HL-60 (cell line): ENCODE measurements at regions not wholly inside any gene's neighbourhood (a gene's known extent, or its start where the extent isn't known, plus 50 kb on each side); places are given as distances from the start of the nearest gene placed in this dataset.
A peak's percentile ranks its signal among the peaks of the same experiment; 100 is the strongest.

Experiments
- DNase-seq, 2 experiments: peaks; one replicate each; pipeline ENCODE4 v3.0.0-alpha.2; 2010 to 2020; ENCODE audit warnings: low read depth in 1 of 2, low spot score in 1 of 2
- H3K27ac ChIP-seq: fragments of 250-450 bp; sonication (Bioruptor Pico); replicated peaks from 2 replicates; pipeline ENCODE4 v1.5.1; 2020; ENCODE audit warnings: mild to moderate bottlenecking, moderate library complexity
- H3K27me3 ChIP-seq: fragments of 250-450 bp; sonication (Bioruptor Pico); 2 replicates; pipeline ENCODE4 v1.5.1; 2021; ENCODE audit warnings: mild to moderate bottlenecking, moderate library complexity; ENCODE audit not compliant: insufficient read depth, poor library complexity, severe bottlenecking
- H3K4me3 ChIP-seq: replicated peaks from 2 replicates; pipeline ENCODE4 v1.5.1; 2011; ENCODE audit warnings: mild to moderate bottlenecking, control low read depth, low read length; ENCODE audit not compliant: insufficient read depth
- CTCF ChIP-seq: IDR thresholded peaks from one replicate; pipeline ENCODE4 v1.5.1; 2011; ENCODE audit warnings: low read length, control low read depth, inconsistent platforms; ENCODE audit not compliant: insufficient read depth
- GABPA ChIP-seq: IDR thresholded peaks from 2 replicates; pipeline ENCODE4 v1.6.1; 2012; ENCODE audit warnings: low read depth
- POLR2AphosphoS5 ChIP-seq: IDR thresholded peaks from 2 replicates; pipeline ENCODE4 v1.6.1; 2012; ENCODE audit warnings: low read depth
- REST ChIP-seq: IDR thresholded peaks from 2 replicates; pipeline ENCODE4 v1.6.1; 2012; ENCODE audit warnings: low read depth; ENCODE audit not compliant: insufficient replicate concordance
- SPI1 ChIP-seq: IDR thresholded peaks from 2 replicates; pipeline ENCODE4 v1.6.1; 2012; ENCODE audit warnings: low read depth, mild to moderate bottlenecking, borderline replicate concordance

- Histone ChIP-seq H3K27me3 (no peaks in the 10 kb centered on the region), H3K27ac (no peak overlapping the region), H3K4me3 (no peak overlapping the region)
- TF ChIP-seq REST (no peak), CTCF (no peak), GABPA (no peak), POLR2AphosphoS5 (no peak), SPI1 (no peak)
- no peak for DNase-seq
Observed at GRCh38 chr6:139644821-139645220, 270.4 kb upstream of the CITED2 start.

- no peak for DNase-seq
- TF ChIP-seq POLR2AphosphoS5 (no peak), CTCF (no peak), SPI1 (no peak), REST (no peak), GABPA (no peak)
- H3K27ac ChIP-seq = peak overlapping the region; percentile 49
- no peak overlapping the region for H3K4me3 ChIP-seq
- H3K27me3 ChIP-seq = no peaks in the 10 kb centered on the region
Observed at GRCh38 chr6:139643986-139644385, 269.5 kb upstream of the CITED2 start.

- no peaks in the 10 kb centered on the region for H3K27me3 ChIP-seq
- peak overlapping the region; percentile 27; the same call in 1 of the 2 replicates for H3K27ac ChIP-seq
- no peak for DNase-seq
- TF ChIP-seq GABPA (no peak), POLR2AphosphoS5 (no peak), REST (no peak), SPI1 (no peak), CTCF (no peak)
- H3K4me3 ChIP-seq = no peak overlapping the region
Observed at GRCh38 chr6:139642346-139642745, 267.9 kb upstream of the CITED2 start.
